ENCODE measurements at regions not wholly inside any gene's neighbourhood (a gene's known extent, or its start where the extent isn't known, plus 50 kb on each side); places are given as distances from the start of the nearest gene placed in this dataset.

- no peak overlapping the region for H3K4me3 ChIP-seq (ENCODE audit: low read depth, low read length)
- DNase-seq (ENCODE audit: low read depth): peak; percentile 79
- no peaks in the 10 kb centered on the region for H3K36me3 ChIP-seq (ENCODE audit: control insufficient read depth, insufficient read depth, low read length)
- H3K27me3 ChIP-seq (ENCODE audit: control insufficient read depth, insufficient read depth, low read length): no peaks in the 10 kb centered on the region
- TF ChIP-seq, protein P1, sequence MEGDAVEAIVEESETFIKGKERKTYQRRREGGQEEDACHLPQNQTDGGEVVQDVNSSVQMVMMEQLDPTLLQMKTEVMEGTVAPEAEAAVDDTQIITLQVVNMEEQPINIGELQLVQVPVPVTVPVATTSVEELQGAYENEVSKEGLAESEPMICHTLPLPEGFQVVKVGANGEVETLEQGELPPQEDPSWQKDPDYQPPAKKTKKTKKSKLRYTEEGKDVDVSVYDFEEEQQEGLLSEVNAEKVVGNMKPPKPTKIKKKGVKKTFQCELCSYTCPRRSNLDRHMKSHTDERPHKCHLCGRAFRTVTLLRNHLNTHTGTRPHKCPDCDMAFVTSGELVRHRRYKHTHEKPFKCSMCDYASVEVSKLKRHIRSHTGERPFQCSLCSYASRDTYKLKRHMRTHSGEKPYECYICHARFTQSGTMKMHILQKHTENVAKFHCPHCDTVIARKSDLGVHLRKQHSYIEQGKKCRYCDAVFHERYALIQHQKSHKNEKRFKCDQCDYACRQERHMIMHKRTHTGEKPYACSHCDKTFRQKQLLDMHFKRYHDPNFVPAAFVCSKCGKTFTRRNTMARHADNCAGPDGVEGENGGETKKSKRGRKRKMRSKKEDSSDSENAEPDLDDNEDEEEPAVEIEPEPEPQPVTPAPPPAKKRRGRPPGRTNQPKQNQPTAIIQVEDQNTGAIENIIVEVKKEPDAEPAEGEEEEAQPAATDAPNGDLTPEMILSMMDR (IDR thresholded peaks at IDR 0.05; ENCODE audit: insufficient read depth, low read length, poor library complexity, severe bottlenecking): no peak
Observed at GRCh38 chr9:78552802-78553201, 255.9 kb downstream of the PSAT1 start.

DNA sequence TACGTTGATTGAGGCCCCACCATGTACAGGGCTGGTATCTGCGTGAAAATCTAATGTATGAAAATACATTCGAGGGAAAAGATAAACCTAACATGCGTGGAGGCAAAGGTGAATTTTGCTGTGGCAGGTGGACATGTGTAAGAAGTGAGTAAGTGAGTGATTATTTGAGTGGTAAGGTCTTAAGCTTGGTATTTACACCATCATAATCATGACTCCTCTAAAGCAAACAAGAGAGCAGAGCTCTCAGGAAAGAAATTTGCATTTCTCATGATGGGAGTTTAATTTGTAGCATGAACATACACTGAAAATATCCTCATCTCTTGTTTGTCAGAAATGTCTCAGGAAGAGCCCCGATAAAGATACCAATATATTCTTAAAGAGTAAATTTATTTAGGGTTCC lies 260.6 kb downstream of the PSAT1 start:
- Histone ChIP-seq H3K27me3 (ENCODE audit: control insufficient read depth, insufficient read depth, low read length) (no peaks in the 10 kb centered on the region), H3K36me3 (ENCODE audit: control insufficient read depth, insufficient read depth, low read length) (no peaks in the 10 kb centered on the region), H3K4me3 (ENCODE audit: low read depth, low read length) (no peak overlapping the region)
- TF ChIP-seq, protein P1 (IDR thresholded peaks at IDR 0.05; ENCODE audit: insufficient read depth, low read length, poor library complexity, severe bottlenecking): no peak
- no peak for DNase-seq (ENCODE audit: low read depth)

- H3K36me3 ChIP-seq (ENCODE audit: control insufficient read depth, insufficient read depth, low read length): no peaks in the 10 kb centered on the region
- H3K27me3 ChIP-seq (ENCODE audit: control insufficient read depth, insufficient read depth, low read length): no peaks in the 10 kb centered on the region
- TF ChIP-seq, protein P1 (IDR thresholded peaks at IDR 0.05; ENCODE audit: insufficient read depth, low read length, poor library complexity, severe bottlenecking): no peak
- no peak for DNase-seq (ENCODE audit: low read depth)
- H3K4me3 ChIP-seq (ENCODE audit: low read depth, low read length): no peak overlapping the region
Observed at GRCh38 chr9:78559449-78559885, 262.5 kb downstream of the PSAT1 start.

DNA sequence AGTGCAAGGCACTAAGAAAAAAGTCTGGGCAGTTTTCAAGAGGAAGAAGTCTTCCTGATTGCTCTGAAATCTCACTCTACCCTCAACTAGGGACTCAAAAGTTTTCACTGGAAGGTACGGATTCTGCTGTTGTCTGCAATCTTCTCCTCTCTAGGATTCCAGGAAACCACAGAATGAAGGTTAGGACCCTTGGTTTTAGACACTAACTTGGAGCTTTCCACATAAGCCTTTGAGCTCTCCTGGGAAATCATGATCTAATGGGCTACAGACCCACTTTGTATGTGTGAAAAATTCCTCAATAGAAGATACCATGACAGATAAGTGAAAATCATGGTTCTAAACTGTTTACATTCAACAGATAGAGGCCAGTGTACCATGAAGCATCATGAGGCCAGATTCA lies 265.1 kb downstream of the PSAT1 start:
- TF ChIP-seq, protein P1 (IDR thresholded peaks at IDR 0.05; ENCODE audit: insufficient read depth, low read length, poor library complexity, severe bottlenecking): no peak
- no peaks in the 10 kb centered on the region for H3K27me3 ChIP-seq (ENCODE audit: control insufficient read depth, insufficient read depth, low read length)
- H3K4me3 ChIP-seq (ENCODE audit: low read depth, low read length): no peak overlapping the region
- no peaks in the 10 kb centered on the region for H3K36me3 ChIP-seq (ENCODE audit: control insufficient read depth, insufficient read depth, low read length)
- no peak for DNase-seq (ENCODE audit: low read depth)

- H3K36me3 ChIP-seq (ENCODE audit: control insufficient read depth, insufficient read depth, low read length): no peaks in the 10 kb centered on the region
- TF ChIP-seq, protein P1 (IDR thresholded peaks at IDR 0.05; ENCODE audit: insufficient read depth, low read length, poor library complexity, severe bottlenecking): no peak
- DNase-seq (ENCODE audit: low read depth): no peak
- H3K27me3 ChIP-seq (ENCODE audit: control insufficient read depth, insufficient read depth, low read length): no peaks in the 10 kb centered on the region
- H3K4me3 ChIP-seq (ENCODE audit: low read depth, low read length): no peak overlapping the region
Observed at GRCh38 chr9:78563269-78563668, 266.3 kb downstream of the PSAT1 start.

DNA sequence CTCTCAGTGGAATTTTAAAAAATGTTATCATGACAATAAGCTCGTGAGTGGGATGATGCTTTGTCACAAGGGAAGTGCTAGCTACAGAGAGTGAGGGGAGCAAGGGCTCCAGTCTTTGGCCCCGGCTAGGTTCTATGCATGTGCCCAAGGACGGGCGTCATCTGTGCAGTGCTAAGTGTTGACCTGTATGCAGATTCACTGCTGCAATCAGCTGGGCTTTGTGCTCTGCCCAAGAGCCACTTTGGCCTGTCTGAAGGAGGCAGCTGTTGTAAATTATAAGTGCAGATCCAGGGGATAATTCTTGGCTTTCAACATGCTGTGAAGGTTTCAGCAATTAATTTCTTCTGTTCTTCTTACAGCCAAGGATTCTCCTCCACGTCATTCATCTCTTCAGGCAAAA lies 268.6 kb downstream of the PSAT1 start:
- H3K36me3 ChIP-seq (ENCODE audit: control insufficient read depth, insufficient read depth, low read length): no peaks in the 10 kb centered on the region
- TF ChIP-seq, protein P1 (IDR thresholded peaks at IDR 0.05; ENCODE audit: insufficient read depth, low read length, poor library complexity, severe bottlenecking): no peak
- no peak overlapping the region for H3K4me3 ChIP-seq (ENCODE audit: low read depth, low read length)
- DNase-seq (ENCODE audit: low read depth): no peak
- H3K27me3 ChIP-seq (ENCODE audit: control insufficient read depth, insufficient read depth, low read length): no peaks in the 10 kb centered on the region
